HCT116 (cell line): ENCODE measurements at regions not wholly inside any gene's neighbourhood (a gene's known extent, or its start where the extent isn't known, plus 50 kb on each side); places are given as distances from the start of the nearest gene placed in this dataset.

ENCODE experiments used
- ATAC-seq: fragments of 200-7000 bp; cut with Tn5 transposase; 2 replicates; pipeline ENCODE4 v1.9.1; 2020; ENCODE audit warnings: mild to moderate bottlenecking, moderate library complexity
- BruUV-seq: library from RNA; stranded (reverse); fragments of 400-500 nt; replicated peaks from 2 replicates; lab custom pipeline; 2021; lab: Mats Ljungman, UMichigan
- CTCF ChIA-PET: fragments of 300-600 bp; sonication (Branson Sonifier 250); formaldehyde crosslinking; loops from one replicate; lab custom pipeline; 2021; ENCODE audit warnings: antibody characterized with exemption; lab: Charles Lee
- POLR2A ChIA-PET: fragments of 300-600, 350-600 bp; sonication (Branson Sonifier 250); formaldehyde crosslinking; loops from one replicate; lab custom pipeline; 2021; ENCODE audit warnings: antibody characterized with exemption; lab: Charles Lee
- RAD21 ChIA-PET, 2 experiments: fragments of 300-600 bp; sonication (Branson Sonifier 250); formaldehyde crosslinking; loops; one replicate each; lab custom pipeline; 2023; ENCODE audit warnings: low total read pairs in 2 of 2; ENCODE audit not compliant: uncharacterized antibody in 2 of 2, unreplicated experiment in 2 of 2, low non-redundant PET in 1 of 2; lab: Charles Lee
- DNase-seq: peaks from one replicate; pipeline ENCODE4 v3.0.0-alpha.2; 2010; ENCODE audit warnings: low read depth, low spot score
- H2AFZ ChIP-seq: fragments of 200-600 bp; shearing (Covaris generic), sonication (generic); 2 replicates; pipeline ENCODE4 v1.6.1; 2017; ENCODE audit warnings: low read depth, mixed run types, mixed read lengths, antibody characterized with exemption, low read length; ENCODE audit not compliant: poor library complexity, severe bottlenecking
- H3K27ac ChIP-seq: 2 replicates; pipeline ENCODE4 v1.5.1; 2012; ENCODE audit warnings: low read depth, low read length
- H3K27me3 ChIP-seq: fragments of 200-600 bp; sonication (generic); 2 replicates; pipeline ENCODE4 v1.6.1; 2016; ENCODE audit warnings: mixed run types, low read length, mixed read lengths; ENCODE audit not compliant: insufficient read depth
- H3K36me3 ChIP-seq, 2 experiments: fragments of 200-500 bp in 1 of 2; fragments of 200-600 bp in 1 of 2; sonication (Bioruptor generic) in 1 of 2; sonication (generic) in 1 of 2; 2 replicates each; pipeline versions ENCODE4 v1.5.1 to v1.6.1; 2014 to 2016; ENCODE audit warnings: low read length in 2 of 2, inconsistent platforms in 1 of 2, mixed read lengths in 1 of 2, mixed run types in 1 of 2; ENCODE audit not compliant: insufficient read depth in 2 of 2, control insufficient read depth in 1 of 2
- H3K4me1 ChIP-seq, 2 experiments: fragments of 200-600 bp in 1 of 2; sonication (generic) in 1 of 2; 2 replicates each; pipeline versions ENCODE4 v1.5.1 to v1.6.1; 2012 to 2017; ENCODE audit warnings: low read length in 2 of 2, inconsistent platforms in 1 of 2, mild to moderate bottlenecking in 1 of 2, mixed read lengths in 1 of 2, mixed run types in 1 of 2, moderate library complexity in 1 of 2; ENCODE audit not compliant: insufficient read depth in 2 of 2, control insufficient read depth in 1 of 2
- H3K4me2 ChIP-seq: fragments of 200-600 bp; sonication (generic); 2 replicates; pipeline ENCODE4 v1.6.1; 2017; ENCODE audit warnings: mixed run types, low read length, mixed read lengths
- H3K4me3 ChIP-seq, 2 experiments: fragments of 200-600 bp in 1 of 2; sonication (generic) in 1 of 2; replicated peaks in 1 of 2; 2 replicates each; pipeline ENCODE4 v1.5.1; 2011 to 2016; ENCODE audit warnings: low read length in 2 of 2, control low read depth in 1 of 2, low read depth in 1 of 2, mild to moderate bottlenecking in 1 of 2, mixed read lengths in 1 of 2, mixed run types in 1 of 2
- H3K79me2 ChIP-seq: fragments of 200-600 bp; sonication (generic); 2 replicates; pipeline ENCODE4 v1.6.1; 2017; ENCODE audit warnings: mild to moderate bottlenecking, mixed run types, low read length, moderate library complexity, mixed read lengths; ENCODE audit not compliant: insufficient read depth
- H3K9ac ChIP-seq: fragments of 200-600 bp; sonication (generic); 2 replicates; pipeline ENCODE4 v1.6.1; 2016; ENCODE audit warnings: low read length, mixed read lengths
- H3K9me2 ChIP-seq: fragments of 200-600 bp; sonication (generic), shearing (Covaris generic); 2 replicates; pipeline ENCODE4 v1.6.1; 2017; ENCODE audit warnings: mixed run types, mild to moderate bottlenecking, moderate library complexity; ENCODE audit not compliant: insufficient read depth
- H3K9me3 ChIP-seq, 2 experiments: fragments of 200-500 bp in 1 of 2; fragments of 200-600 bp in 1 of 2; sonication (Bioruptor generic) in 1 of 2; sonication (generic) in 1 of 2; 2 replicates each; pipeline ENCODE4 v1.6.1; 2014 to 2017; ENCODE audit warnings: low read length in 2 of 2, mixed read lengths in 2 of 2, inconsistent platforms in 1 of 2, low read depth in 1 of 2, mild to moderate bottlenecking in 1 of 2, mixed run types in 1 of 2, moderate library complexity in 1 of 2; ENCODE audit not compliant: control insufficient read depth in 1 of 2, insufficient read depth in 1 of 2
- H4K20me1 ChIP-seq: fragments of 200-600 bp; sonication (generic), shearing (Covaris generic); 2 replicates; pipeline ENCODE4 v1.6.1; 2017; ENCODE audit warnings: mixed run types, mild to moderate bottlenecking, moderate library complexity; ENCODE audit not compliant: insufficient read depth
- CBX3 ChIP-seq: IDR thresholded peaks from 2 replicates; pipeline ENCODE4 v1.6.1; 2012; ENCODE audit warnings: low read depth
- CEBPB ChIP-seq: IDR thresholded peaks from 2 replicates; pipeline ENCODE4 v1.6.1; 2012; ENCODE audit warnings: low read depth
- MAX ChIP-seq: IDR thresholded peaks from 2 replicates; pipeline ENCODE4 v1.6.1; 2012
- POLR2A ChIP-seq: IDR thresholded peaks from 2 replicates; pipeline ENCODE4 v1.7.0; 2011; ENCODE audit warnings: borderline replicate concordance; ENCODE audit not compliant: insufficient read depth, insufficient read length; ENCODE audit errors: extremely low read depth
- SIN3A ChIP-seq: IDR thresholded peaks from 2 replicates; pipeline ENCODE4 v1.6.1; 2012; ENCODE audit warnings: low read depth
- SRF ChIP-seq: IDR thresholded peaks from 2 replicates; pipeline ENCODE4 v1.6.1; 2012; ENCODE audit warnings: low read depth
- TCF7L2 ChIP-seq: IDR thresholded peaks from 2 replicates; pipeline ENCODE4 v1.7.0; 2011; ENCODE audit warnings: borderline replicate concordance, inconsistent platforms; ENCODE audit not compliant: insufficient read depth, insufficient read length; ENCODE audit errors: extremely low read depth
- YY1 ChIP-seq: IDR thresholded peaks from 2 replicates; pipeline ENCODE4 v1.6.1; 2011; ENCODE audit warnings: low read length, low read depth, moderate library complexity, mild to moderate bottlenecking; ENCODE audit not compliant: insufficient replicate concordance; ENCODE audit errors: extremely low read depth
- ZBTB33 ChIP-seq: IDR thresholded peaks from 2 replicates; pipeline ENCODE4 v1.6.1; 2011; ENCODE audit warnings: mild to moderate bottlenecking, low read length, moderate library complexity; ENCODE audit not compliant: insufficient replicate concordance; ENCODE audit errors: extremely low read depth
- ZFX ChIP-seq: fragments of 450-650 bp; IDR thresholded peaks from 2 replicates; pipeline ENCODE4 v1.6.1; 2017
- ZNF274 ChIP-seq: fragments of 200-500 bp; sonication (Bioruptor generic); IDR thresholded peaks from 2 replicates; pipeline ENCODE4 v1.6.1; 2014; ENCODE audit warnings: mild to moderate bottlenecking, low read depth, low read length, inconsistent platforms
- intact Hi-C: fragments of 100-400 bp; cut with micrococcal nuclease; formaldehyde crosslinking; loops from 2 replicates; pipeline ENCODE4 v1.10.0; 2022

- Histone ChIP-seq H3K27me3 (no peaks in the 10 kb centered on the region), H3K36me3 (no peaks in the 10 kb centered on the region), H3K4me3 (no peak overlapping the region), H3K9me2 (no peaks in the 10 kb centered on the region), H3K79me2 (no peaks in the 10 kb centered on the region), H2AFZ (no peak overlapping the region), H3K4me1 (peaks cover 49 to 87% of the 10 kb centered on the region in 2 experiments), H4K20me1 (no peaks in the 10 kb centered on the region), H3K9me3 (no peaks in the 10 kb centered on the region), H3K4me2 (no peak overlapping the region), H3K9ac (no peak overlapping the region), H3K27ac (no peak overlapping the region)
- CTCF ChIA-PET: interaction anchor here (1.3 kb wide), 1 partner anchor 20 kb away, joined by 4 read pairs; no protein-coding TSS in a partner anchor
- RAD21 ChIA-PET: no interaction called here
- DNase-seq (no peak), ATAC-seq (no peak)
- POLR2A ChIA-PET: no interaction called here
- no peak for TF ChIP-seq ZFX
- TF ChIP-seq SIN3A: no peak
- no peak for TF ChIP-seq YY1
- no peak for TF ChIP-seq MAX
- no peak for TF ChIP-seq TCF7L2
- TF ChIP-seq CEBPB: no peak
- no peak for TF ChIP-seq ZBTB33
- TF ChIP-seq SRF: no peak
- no peak for TF ChIP-seq POLR2A
- no peak for TF ChIP-seq ZNF274
- TF ChIP-seq CBX3: no peak
- no TSS peak for BruUV-seq
- intact Hi-C loops: loop anchor here (5.0 kb wide), 1 partner anchor 184 kb away; the partner anchor contains the start of gene GPC1
Measured at GRCh38 chr2:240253583-240254145, 113.2 kb upstream of the OTOS start.
